ENCODE measurements at regions not wholly inside any gene's neighbourhood (a gene's known extent, or its start where the extent isn't known, plus 50 kb on each side); places are given as distances from the start of the nearest gene placed in this dataset.

- TF ChIP-seq CTCF (conservative IDR thresholded peaks at IDR 0.05; ENCODE audit: low read length) (no peak), EZH2phosphoT487 (IDR thresholded peaks at IDR 0.05; ENCODE audit: borderline replicate concordance, low read depth, low read length) (no peak)
These were observed 76.5 kb downstream of the OTOL1 start for GRCh38 chr3:161573136-161573535.

All from OCI-LY7 (cell line).